NCI-H345 (cell line): ENCODE measurements at regions not wholly inside any gene's neighbourhood (a gene's known extent, or its start where the extent isn't known, plus 50 kb on each side); places are given as distances from the start of the nearest gene placed in this dataset.
"Not testable (repeated sequence)": the region's sequence is repeated elsewhere in the genome, so short reads cannot be mapped to it uniquely, and the experiment has no call there.

Experiments
- DNase-seq: peaks from one replicate; lab custom pipeline; 2025; lab: John Stamatoyannopoulos, UW

- DNase-seq: no peak
Measured at GRCh38 chr3:34056951-34057390, 258.5 kb downstream of the PDCD6IP start.

GRCh38 chr3:34060995-34061394 is 262.6 kb downstream of the PDCD6IP start:
- DNase-seq: not testable (repeated sequence)

- no peak for DNase-seq
Measured at GRCh38 chr3:34065901-34066300, 267.5 kb downstream of the PDCD6IP start.

- DNase-seq: no peak
Measured at GRCh38 chr3:34066328-34066727, 267.9 kb downstream of the PDCD6IP start.

- no peak for DNase-seq
Measured at GRCh38 chr3:34066999-34067398, 268.6 kb downstream of the PDCD6IP start.

- no peak for DNase-seq
Measured at GRCh38 chr3:34067536-34068051, 269.2 kb downstream of the PDCD6IP start.

GRCh38 chr3:34068505-34068904 is 270.1 kb downstream of the PDCD6IP start:
- no peak for DNase-seq

GRCh38 chr3:34070831-34071585 is 272.6 kb downstream of the PDCD6IP start:
- peak; percentile 16 for DNase-seq

- no peak for DNase-seq
Measured at GRCh38 chr3:34072297-34072696, 273.9 kb downstream of the PDCD6IP start.

GRCh38 chr3:34073111-34073510 is 274.7 kb downstream of the PDCD6IP start:
- no peak for DNase-seq

GRCh38 chr3:34073961-34074360 is 275.5 kb downstream of the PDCD6IP start:
- DNase-seq: no peak

GRCh38 chr3:34075975-34076374 is 277.5 kb downstream of the PDCD6IP start:
- DNase-seq: no peak

GRCh38 chr3:34077417-34078195 is 279.2 kb downstream of the PDCD6IP start:
- DNase-seq: no peak

GRCh38 chr3:34078418-34078817 is 280.0 kb downstream of the PDCD6IP start:
- DNase-seq: no peak

- not testable (repeated sequence) for DNase-seq
Measured at GRCh38 chr3:34079849-34080248, 281.4 kb downstream of the PDCD6IP start.

- DNase-seq: not testable (repeated sequence)
Measured at GRCh38 chr3:34090379-34090778, 291.9 kb downstream of the PDCD6IP start.

GRCh38 chr3:34090876-34091275 is 292.4 kb downstream of the PDCD6IP start:
- DNase-seq: peak; percentile 61

- DNase-seq: not testable (repeated sequence)
Measured at GRCh38 chr3:34094280-34094679, 295.9 kb downstream of the PDCD6IP start.

GRCh38 chr3:34102288-34102687 is 303.9 kb downstream of the PDCD6IP start:
- DNase-seq: no peak

GRCh38 chr3:34106379-34106778 is 307.9 kb downstream of the PDCD6IP start:
- DNase-seq: no peak

GRCh38 chr3:34106879-34107278 is 308.4 kb downstream of the PDCD6IP start:
- peak; percentile 36 for DNase-seq

GRCh38 chr3:34107669-34108068 is 309.2 kb downstream of the PDCD6IP start:
- no peak for DNase-seq

GRCh38 chr3:34109021-34109420 is 310.6 kb downstream of the PDCD6IP start:
- DNase-seq: no peak
